ENCODE measurements at regions not wholly inside any gene's neighbourhood (a gene's known extent, or its start where the extent isn't known, plus 50 kb on each side); places are given as distances from the start of the nearest gene placed in this dataset.

- Histone ChIP-seq H3K4me3 (no peak overlapping the region), H3K36me3 (no peaks in the 10 kb centered on the region), H3K27me3 (replicated peaks; ENCODE audit: insufficient read depth) (no peaks in the 10 kb centered on the region), H3K4me1 (replicated peaks) (no peaks in the 10 kb centered on the region), H3K27ac (no peak overlapping the region), H3K9me3 (no peaks in the 10 kb centered on the region)
- TF ChIP-seq POLR2AphosphoS5 (IDR thresholded peaks at IDR 0.05) (no peak), POLR2A (IDR thresholded peaks at IDR 0.05) (no peak)
- TF ChIP-seq, protein P1, sequence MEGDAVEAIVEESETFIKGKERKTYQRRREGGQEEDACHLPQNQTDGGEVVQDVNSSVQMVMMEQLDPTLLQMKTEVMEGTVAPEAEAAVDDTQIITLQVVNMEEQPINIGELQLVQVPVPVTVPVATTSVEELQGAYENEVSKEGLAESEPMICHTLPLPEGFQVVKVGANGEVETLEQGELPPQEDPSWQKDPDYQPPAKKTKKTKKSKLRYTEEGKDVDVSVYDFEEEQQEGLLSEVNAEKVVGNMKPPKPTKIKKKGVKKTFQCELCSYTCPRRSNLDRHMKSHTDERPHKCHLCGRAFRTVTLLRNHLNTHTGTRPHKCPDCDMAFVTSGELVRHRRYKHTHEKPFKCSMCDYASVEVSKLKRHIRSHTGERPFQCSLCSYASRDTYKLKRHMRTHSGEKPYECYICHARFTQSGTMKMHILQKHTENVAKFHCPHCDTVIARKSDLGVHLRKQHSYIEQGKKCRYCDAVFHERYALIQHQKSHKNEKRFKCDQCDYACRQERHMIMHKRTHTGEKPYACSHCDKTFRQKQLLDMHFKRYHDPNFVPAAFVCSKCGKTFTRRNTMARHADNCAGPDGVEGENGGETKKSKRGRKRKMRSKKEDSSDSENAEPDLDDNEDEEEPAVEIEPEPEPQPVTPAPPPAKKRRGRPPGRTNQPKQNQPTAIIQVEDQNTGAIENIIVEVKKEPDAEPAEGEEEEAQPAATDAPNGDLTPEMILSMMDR (IDR thresholded peaks at IDR 0.05): no peak
- intact Hi-C loops (cut with DNase I): no loop called here
- no peak for DNase-seq (ENCODE audit: low spot score)
- 92% methylated on average over 7 of the region's 7 CpGs for WGBS
Observed at GRCh38 chr7:417973-418601, 101.6 kb downstream of the PDGFA start.

GRCh38 chr7:418636-419280 is 100.9 kb downstream of the PDGFA start:
- no peak for DNase-seq (ENCODE audit: low spot score)
- no peaks in the 10 kb centered on the region for H3K27me3 ChIP-seq (replicated peaks; ENCODE audit: insufficient read depth)
- no peak for TF ChIP-seq POLR2A (IDR thresholded peaks at IDR 0.05)
- TF ChIP-seq, protein P1 (IDR thresholded peaks at IDR 0.05): no peak
- TF ChIP-seq POLR2AphosphoS5 (IDR thresholded peaks at IDR 0.05): no peak
- 55% methylated on average over 11 of the region's 11 CpGs for WGBS
- H3K36me3 ChIP-seq: no peaks in the 10 kb centered on the region
- H3K9me3 ChIP-seq: no peaks in the 10 kb centered on the region
- H3K4me1 ChIP-seq (replicated peaks): no peaks in the 10 kb centered on the region
- H3K27ac ChIP-seq: no peak overlapping the region
- no peak overlapping the region for H3K4me3 ChIP-seq
- intact Hi-C loops (cut with DNase I): no loop called here

GRCh38 chr7:420142-421093 is 99.2 kb downstream of the PDGFA start:
- no peak overlapping the region for H3K27ac ChIP-seq
- WGBS: 91% methylated on average over 16 of the region's 20 CpGs

GRCh38 chr7:421136-421991 is 98.3 kb downstream of the PDGFA start:
- no peak overlapping the region for H3K4me3 ChIP-seq
- H3K27me3 ChIP-seq (replicated peaks; ENCODE audit: insufficient read depth): no peaks in the 10 kb centered on the region
- H3K9me3 ChIP-seq: no peaks in the 10 kb centered on the region
- no peaks in the 10 kb centered on the region for H3K36me3 ChIP-seq
- WGBS: 59% methylated on average over 57 of the region's 57 CpGs
- intact Hi-C loops (cut with DNase I): no loop called here
- no peak for DNase-seq (ENCODE audit: low spot score)
- no peaks in the 10 kb centered on the region for H3K4me1 ChIP-seq (replicated peaks)
- TF ChIP-seq, protein P1 (IDR thresholded peaks at IDR 0.05): no peak
- TF ChIP-seq POLR2A (IDR thresholded peaks at IDR 0.05): no peak
- TF ChIP-seq POLR2AphosphoS5 (IDR thresholded peaks at IDR 0.05): no peak
- H3K27ac ChIP-seq: no peak overlapping the region

More at GRCh38 chr7:420142-421093, 99.2 kb downstream of the PDGFA start:
- Histone ChIP-seq H3K36me3 (no peaks in the 10 kb centered on the region), H3K4me1 (replicated peaks) (no peaks in the 10 kb centered on the region), H3K27me3 (replicated peaks; ENCODE audit: insufficient read depth) (no peaks in the 10 kb centered on the region), H3K4me3 (no peak overlapping the region), H3K9me3 (no peaks in the 10 kb centered on the region)
- no peak for TF ChIP-seq POLR2A (IDR thresholded peaks at IDR 0.05)
- TF ChIP-seq, protein P1 (IDR thresholded peaks at IDR 0.05): no peak
- no peak for TF ChIP-seq POLR2AphosphoS5 (IDR thresholded peaks at IDR 0.05)
- DNase-seq (ENCODE audit: low spot score): no peak
- intact Hi-C loops (cut with DNase I): no loop called here

Data from prostate gland (tissue), 2 donors.